NCI-H2196 treated with DMSO at 0.1 percent for 48 hours (cell line): ENCODE measurements at regions not wholly inside any gene's neighbourhood (a gene's known extent, or its start where the extent isn't known, plus 50 kb on each side); places are given as distances from the start of the nearest gene placed in this dataset.
"Not testable (repeated sequence)": the region's sequence is repeated elsewhere in the genome, so short reads cannot be mapped to it uniquely, and the experiment has no call there.

ENCODE experiments used
- DNase-seq: peaks from one replicate; lab custom pipeline; 2025; ENCODE audit not compliant: unreplicated experiment; lab: John Stamatoyannopoulos, UW

GRCh38 chr12:131499160-131499863 is 211.6 kb upstream of the SFSWAP start:
- no peak for DNase-seq

- no peak for DNase-seq
Measured at GRCh38 chr12:131499864-131500190, 211.1 kb upstream of the SFSWAP start.

GRCh38 chr12:131500564-131500963 is 210.3 kb upstream of the SFSWAP start:
- no peak for DNase-seq

GRCh38 chr12:131505561-131505960 is 205.3 kb upstream of the SFSWAP start:
- DNase-seq: no peak

DNA sequence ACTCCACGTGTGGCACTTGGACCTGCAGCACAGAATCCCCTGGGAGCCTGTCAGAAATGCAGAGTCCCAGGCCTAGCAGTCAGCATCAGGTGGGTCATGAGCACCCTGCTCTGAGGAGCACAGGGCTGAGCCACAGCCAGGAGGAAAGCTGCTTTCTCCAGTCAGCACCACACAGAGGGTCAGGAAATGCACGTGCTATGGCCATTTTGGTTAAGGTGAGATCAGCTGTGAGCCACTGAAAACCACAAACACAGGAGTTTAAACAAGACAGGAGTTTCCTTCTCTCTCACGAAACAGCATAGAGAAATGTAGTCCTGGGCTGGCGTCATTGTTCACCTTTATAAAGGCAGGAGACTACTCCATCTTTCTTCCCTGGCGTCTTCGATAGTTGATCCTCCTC is 204.5 kb upstream of the SFSWAP start:
- no peak for DNase-seq

DNA sequence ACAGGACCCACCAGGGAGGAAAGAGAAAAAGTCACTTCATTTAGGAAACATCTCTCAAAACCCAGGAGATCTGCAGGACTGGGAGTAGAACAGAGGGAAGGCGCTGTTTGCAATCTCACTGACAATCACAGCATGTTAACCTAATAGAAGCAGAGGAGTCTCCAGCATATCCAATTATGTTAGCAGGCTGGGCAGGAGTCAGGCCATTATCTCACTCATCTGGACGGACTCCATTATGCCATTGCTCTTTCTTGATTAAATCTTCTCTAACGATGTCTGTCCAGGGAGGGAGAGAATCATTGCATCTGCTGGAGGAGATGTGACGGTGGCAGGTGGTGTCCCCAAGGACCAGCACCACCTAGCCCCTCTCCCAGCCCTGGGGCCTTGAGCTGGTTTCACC is 203.8 kb upstream of the SFSWAP start:
- no peak for DNase-seq

DNA sequence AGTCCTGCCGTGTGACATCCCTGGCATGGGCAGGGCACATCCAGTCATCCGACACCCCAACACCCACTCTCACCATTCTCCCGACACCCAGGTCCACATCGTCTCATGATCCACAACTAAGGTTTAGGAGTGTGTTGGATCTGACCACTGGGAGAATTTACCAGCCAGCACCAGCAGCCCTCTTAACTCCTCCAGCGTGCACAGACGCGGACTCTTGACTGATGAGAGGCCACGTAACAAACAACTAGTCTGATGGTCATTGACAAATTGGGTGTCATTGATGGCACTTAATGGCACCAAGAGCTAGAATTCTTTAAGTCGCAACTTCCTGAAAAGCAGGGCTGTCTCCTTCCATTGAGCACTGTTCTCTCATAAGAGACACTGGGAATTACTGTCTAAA is 203.0 kb upstream of the SFSWAP start:
- no peak for DNase-seq

DNA sequence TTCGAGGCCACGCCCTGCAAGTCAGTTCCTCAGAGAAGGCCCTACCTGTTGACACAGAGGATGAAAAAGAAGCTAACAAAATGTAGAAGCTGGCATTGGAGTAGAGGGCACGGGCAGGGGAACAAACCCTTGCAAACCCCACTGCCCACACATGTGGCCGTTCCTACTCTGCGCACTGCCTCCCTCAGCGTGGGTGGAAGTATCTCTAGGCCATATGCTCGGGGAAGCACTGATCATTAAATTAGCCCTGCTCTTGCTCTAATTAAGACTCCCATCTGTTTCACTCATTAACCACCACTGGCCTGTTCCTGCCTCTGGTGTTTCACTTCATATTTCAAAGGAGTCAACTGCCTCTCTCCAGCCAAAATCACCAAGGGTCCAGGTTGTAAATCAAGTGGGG is 201.2 kb upstream of the SFSWAP start:
- DNase-seq: no peak

GRCh38 chr12:131510431-131510830 is 200.5 kb upstream of the SFSWAP start:
- DNase-seq: no peak

- DNase-seq: no peak
Measured at GRCh38 chr12:131511391-131511802, 199.5 kb upstream of the SFSWAP start.

DNA sequence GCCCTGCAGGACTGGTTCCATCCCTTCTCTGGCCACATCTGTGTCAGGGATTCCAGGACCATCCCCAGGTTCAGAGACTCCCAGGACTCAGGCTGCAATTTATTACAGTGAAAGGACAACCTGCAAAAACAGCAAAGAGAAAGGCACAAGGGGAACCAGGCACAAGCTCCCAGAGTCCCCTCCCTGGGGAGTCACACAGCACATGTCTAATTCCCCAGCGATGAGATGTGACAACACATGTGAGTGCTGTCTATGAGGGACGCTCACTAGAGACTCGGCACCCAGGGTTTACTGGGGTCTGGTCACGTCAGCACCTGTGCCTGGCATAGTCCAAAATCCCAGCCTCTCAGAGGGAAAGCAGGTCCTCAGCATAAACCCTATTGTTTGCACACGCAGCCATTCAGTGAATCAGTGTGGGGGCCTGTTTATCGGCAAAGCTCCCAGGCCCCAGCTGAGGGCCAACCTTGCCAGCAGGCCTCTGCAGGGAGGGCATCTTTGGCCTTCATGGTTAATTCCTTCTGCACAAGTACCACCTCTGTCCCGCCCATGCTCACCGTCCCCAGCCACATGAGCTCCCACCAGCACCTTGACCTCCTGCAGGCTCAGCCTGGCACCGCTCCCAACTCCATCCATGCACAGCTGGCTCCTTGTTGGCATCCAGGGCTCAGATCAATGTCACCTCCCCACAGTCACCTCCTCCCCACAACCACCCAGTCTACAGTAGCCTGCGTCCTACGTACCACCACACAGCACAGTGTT is 198.9 kb upstream of the SFSWAP start:
- DNase-seq: no peak

DNA sequence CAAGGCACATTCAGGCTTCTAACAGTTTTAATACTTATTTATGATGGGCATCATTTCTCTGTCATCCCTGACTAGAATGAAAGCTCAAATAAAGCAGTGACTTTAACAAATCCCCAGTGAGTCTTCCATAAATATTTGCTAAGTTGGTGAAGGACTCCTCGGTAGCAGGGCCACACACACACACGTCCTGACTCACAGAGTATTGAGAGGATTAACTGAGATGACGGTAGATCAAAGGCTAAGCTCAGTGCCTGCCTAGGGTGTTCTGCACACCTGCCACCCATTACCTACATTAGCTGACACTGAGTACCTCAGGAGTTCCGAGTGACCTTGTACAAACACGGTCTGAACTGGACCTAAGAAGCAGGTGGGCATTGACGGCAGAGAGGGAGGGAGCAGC is 197.3 kb upstream of the SFSWAP start:
- no peak for DNase-seq

DNA sequence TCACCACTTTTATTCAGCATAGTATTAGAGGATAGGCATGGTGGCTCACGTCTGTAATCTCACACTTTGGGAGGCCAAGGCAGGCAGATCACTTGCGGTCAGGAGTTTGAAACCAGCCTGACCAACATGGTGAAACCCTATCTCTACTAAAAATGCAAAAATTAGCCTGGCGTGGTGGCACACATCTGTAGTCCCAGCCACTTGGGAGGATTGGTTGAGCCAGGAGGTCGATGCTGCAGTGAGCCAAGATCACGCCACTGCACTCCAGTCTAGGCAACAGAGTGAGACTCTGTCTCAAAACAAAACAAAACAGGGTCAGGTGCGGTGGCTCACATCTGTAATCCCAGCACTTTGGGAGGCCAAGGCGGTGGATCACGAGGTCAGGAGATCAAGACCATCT is 190.3 kb upstream of the SFSWAP start:
- DNase-seq: not testable (repeated sequence)

GRCh38 chr12:131521326-131521725 is 189.6 kb upstream of the SFSWAP start:
- no peak for DNase-seq

- no peak for DNase-seq
Measured at GRCh38 chr12:131525795-131526508, 184.9 kb upstream of the SFSWAP start.

- no peak for DNase-seq
Measured at GRCh38 chr12:131527092-131527491, 183.8 kb upstream of the SFSWAP start.

DNA sequence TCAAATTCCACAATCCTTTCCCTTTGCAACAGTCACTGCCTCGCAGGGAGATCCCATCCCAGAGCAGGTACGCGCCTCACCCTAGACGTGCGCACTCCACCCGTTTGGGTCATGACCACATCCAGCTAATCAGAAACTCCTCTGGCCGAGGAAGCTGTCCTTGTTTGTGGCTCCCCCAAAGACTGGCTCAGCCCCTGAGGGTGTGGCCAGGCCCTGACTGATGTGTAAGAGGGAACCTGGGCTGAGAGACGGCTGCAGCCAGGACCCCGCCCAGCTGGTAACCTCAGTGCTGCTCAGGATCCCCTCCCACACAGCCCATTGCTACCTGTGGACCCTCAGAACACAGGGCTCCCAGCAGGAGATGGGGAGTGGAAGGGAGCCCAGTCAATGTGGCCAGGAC is 183.2 kb upstream of the SFSWAP start:
- no peak for DNase-seq

GRCh38 chr12:131528144-131528543 is 182.7 kb upstream of the SFSWAP start:
- DNase-seq: no peak

GRCh38 chr12:131528667-131529066 is 182.2 kb upstream of the SFSWAP start:
- DNase-seq: no peak

DNA sequence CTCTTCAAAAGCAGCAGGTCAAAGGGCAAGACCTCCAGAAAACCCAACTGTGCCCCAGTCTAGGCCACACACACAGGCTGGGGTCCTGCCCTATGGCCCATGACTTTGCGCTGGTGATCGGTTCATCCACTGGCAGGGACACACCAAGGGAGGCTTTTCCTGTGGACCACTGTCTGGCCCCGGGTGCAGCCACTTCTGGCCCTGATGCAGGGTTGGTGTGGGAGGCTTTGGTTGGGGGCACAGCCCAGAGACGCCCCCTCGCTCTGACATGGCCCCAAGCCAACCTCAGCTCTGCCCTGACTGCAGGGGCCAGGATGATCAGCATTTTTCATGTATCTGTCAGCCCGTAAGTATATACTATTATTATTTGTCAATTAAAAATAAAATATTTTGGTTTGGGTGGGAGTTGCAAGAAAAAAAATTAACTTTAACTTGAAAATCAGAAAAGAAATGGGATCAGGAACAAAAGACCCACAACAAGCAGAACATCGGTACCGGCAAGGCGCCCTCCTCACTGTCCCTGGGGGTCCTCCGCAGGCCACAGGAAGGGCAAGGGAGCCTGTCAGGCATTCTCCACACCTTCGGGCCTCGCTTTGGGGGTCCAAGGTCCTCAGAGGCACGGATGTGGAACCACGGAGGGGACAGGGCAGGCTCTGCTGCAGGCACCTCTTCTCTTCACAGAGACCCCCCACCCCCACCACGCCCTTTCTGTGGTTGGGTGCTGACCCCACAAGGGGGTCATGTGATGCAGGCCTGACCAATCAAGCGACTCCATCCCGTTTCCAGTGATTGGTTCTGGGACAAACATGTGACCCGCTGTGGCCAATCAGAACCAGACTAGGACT is 181.5 kb upstream of the SFSWAP start:
- no peak for DNase-seq

DNA sequence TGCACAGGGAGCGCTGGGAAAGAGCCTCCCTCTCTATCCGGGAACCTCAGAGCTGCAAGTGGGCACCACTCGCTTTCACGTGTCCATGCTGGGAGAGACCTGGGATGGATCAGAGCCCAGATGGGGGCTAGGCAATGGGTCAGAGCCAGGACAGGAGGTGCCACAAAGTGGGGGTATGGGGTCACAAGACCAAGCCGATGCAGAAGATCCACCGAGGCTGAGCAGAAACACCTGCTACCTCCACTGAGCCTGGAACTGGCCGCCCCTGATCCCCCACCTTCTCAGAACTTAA is 180.9 kb upstream of the SFSWAP start:
- no peak for DNase-seq

DNA sequence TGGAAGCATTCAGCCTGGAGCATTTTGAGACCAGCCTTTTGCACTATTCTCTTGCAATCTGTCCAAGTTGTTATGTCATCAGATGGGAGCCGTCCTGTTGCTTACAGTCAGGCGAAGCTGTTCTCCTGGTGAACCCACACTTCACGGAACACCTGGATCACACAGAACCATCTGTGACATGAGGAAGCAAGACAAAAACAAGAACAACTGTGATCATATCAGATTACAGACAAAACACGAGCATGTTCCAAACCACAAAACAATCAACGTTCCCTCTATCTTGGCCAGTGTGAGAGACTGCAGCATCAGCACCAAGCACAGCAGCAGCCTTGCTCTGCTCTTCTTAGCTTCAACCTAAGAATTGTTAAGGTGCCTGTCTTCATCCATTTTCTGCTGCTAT is 180.5 kb upstream of the SFSWAP start:
- DNase-seq: no peak
